ENCODE measurements at regions not wholly inside any gene's neighbourhood (a gene's known extent, or its start where the extent isn't known, plus 50 kb on each side); places are given as distances from the start of the nearest gene placed in this dataset.

DNA sequence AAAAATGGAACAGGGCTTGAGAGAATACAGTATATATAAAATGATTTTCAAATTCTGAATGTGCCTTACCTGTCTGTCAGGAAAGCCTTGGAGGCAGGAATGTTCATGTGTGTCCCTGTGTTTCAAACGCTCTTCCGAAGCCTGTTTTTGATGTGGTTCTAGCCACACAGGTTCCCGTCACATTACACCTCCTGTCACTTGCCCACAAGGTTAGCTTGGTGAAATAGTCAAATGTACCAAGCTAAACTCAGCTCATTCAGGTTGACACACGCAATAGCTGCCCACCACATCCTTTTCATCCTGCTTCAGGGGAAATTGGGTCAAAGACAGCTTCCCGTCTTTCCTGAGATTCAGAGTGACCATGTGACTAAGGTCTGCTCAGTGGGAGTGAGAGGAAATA, 574.0 kb downstream of the EFNB2 start:
- H3K9me3 ChIP-seq (ENCODE audit: control insufficient read depth, insufficient read depth, low read depth, low read length): no peaks in the 10 kb centered on the region
- H3K4me2 ChIP-seq (ENCODE audit: extremely low read depth, insufficient read depth, low read length): no peak overlapping the region
- no peak overlapping the region for H3K9ac ChIP-seq (ENCODE audit: insufficient read depth, low read length)
- no peaks in the 10 kb centered on the region for H4K20me1 ChIP-seq (ENCODE audit: control insufficient read depth, extremely low read depth, insufficient read depth, low read length)
- H3K4me1 ChIP-seq (ENCODE audit: control insufficient read depth, extremely low read depth, insufficient read depth, low read length): no peaks in the 10 kb centered on the region
- H3K36me3 ChIP-seq (ENCODE audit: control insufficient read depth, insufficient read depth, low read length): no peaks in the 10 kb centered on the region
- H3K27ac ChIP-seq (ENCODE audit: insufficient read depth, low read length): no peak overlapping the region
- DNase-seq (ENCODE audit: low read depth in 2 of 2): no peak
- no peaks in the 10 kb centered on the region for H3K27me3 ChIP-seq (ENCODE audit: control insufficient read depth, insufficient read depth, low read length)
- no peak overlapping the region for H2AFZ ChIP-seq (ENCODE audit: low read length)
- H3K79me2 ChIP-seq (ENCODE audit: control insufficient read depth, insufficient read depth, low read length): no peaks in the 10 kb centered on the region
- H3K4me3 ChIP-seq (replicated peaks in 1 of 4; ENCODE audit: control extremely low read depth in 1 of 4, insufficient read depth in 1 of 4, low read depth in 3 of 4, low read length in 4 of 4): no peak overlapping the region
- TF ChIP-seq EZH2 (IDR thresholded peaks at IDR 0.05; ENCODE audit: low read length, missing control alignments): no peak

DNA sequence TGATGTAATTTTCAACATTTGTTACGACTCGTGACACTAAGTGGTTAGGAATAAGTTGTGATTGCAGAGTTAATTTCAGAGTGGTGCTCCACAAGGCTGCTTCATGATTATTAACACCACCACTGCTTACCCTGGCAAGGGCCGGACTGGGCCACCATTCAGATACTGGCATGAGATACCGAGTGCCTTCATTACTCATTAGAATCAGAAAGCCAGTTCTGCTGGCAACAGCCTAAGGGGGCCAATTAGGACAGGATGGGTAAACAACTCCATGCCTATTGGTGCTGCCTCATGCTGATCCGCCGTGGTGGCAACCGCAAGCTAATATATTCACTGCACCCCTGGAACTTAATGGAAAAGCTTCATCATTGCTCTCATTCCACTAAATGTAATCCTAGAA, 575.1 kb downstream of the EFNB2 start:
- no peaks in the 10 kb centered on the region for H3K27me3 ChIP-seq (ENCODE audit: control insufficient read depth, insufficient read depth, low read length)
- H3K27ac ChIP-seq (ENCODE audit: insufficient read depth, low read length): no peak overlapping the region
- no peaks in the 10 kb centered on the region for H3K4me1 ChIP-seq (ENCODE audit: control insufficient read depth, extremely low read depth, insufficient read depth, low read length)
- no peak overlapping the region for H3K4me3 ChIP-seq (replicated peaks in 1 of 4; ENCODE audit: control extremely low read depth in 1 of 4, insufficient read depth in 1 of 4, low read depth in 3 of 4, low read length in 4 of 4)
- no peak overlapping the region for H2AFZ ChIP-seq (ENCODE audit: low read length)
- no peaks in the 10 kb centered on the region for H3K9me3 ChIP-seq (ENCODE audit: control insufficient read depth, insufficient read depth, low read depth, low read length)
- no peak overlapping the region for H3K9ac ChIP-seq (ENCODE audit: insufficient read depth, low read length)
- no peak overlapping the region for H3K4me2 ChIP-seq (ENCODE audit: extremely low read depth, insufficient read depth, low read length)
- no peak for DNase-seq (ENCODE audit: low read depth in 2 of 2)
- no peaks in the 10 kb centered on the region for H3K36me3 ChIP-seq (ENCODE audit: control insufficient read depth, insufficient read depth, low read length)
- H3K79me2 ChIP-seq (ENCODE audit: control insufficient read depth, insufficient read depth, low read length): no peaks in the 10 kb centered on the region
- TF ChIP-seq, protein P1, sequence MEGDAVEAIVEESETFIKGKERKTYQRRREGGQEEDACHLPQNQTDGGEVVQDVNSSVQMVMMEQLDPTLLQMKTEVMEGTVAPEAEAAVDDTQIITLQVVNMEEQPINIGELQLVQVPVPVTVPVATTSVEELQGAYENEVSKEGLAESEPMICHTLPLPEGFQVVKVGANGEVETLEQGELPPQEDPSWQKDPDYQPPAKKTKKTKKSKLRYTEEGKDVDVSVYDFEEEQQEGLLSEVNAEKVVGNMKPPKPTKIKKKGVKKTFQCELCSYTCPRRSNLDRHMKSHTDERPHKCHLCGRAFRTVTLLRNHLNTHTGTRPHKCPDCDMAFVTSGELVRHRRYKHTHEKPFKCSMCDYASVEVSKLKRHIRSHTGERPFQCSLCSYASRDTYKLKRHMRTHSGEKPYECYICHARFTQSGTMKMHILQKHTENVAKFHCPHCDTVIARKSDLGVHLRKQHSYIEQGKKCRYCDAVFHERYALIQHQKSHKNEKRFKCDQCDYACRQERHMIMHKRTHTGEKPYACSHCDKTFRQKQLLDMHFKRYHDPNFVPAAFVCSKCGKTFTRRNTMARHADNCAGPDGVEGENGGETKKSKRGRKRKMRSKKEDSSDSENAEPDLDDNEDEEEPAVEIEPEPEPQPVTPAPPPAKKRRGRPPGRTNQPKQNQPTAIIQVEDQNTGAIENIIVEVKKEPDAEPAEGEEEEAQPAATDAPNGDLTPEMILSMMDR (conservative IDR thresholded peaks at IDR 0.05 in 1 of 2, IDR thresholded peaks at IDR 0.05 in 1 of 2; ENCODE audit: low read depth in 1 of 2, low read length in 2 of 2): no peak
- no peak for TF ChIP-seq EZH2 (IDR thresholded peaks at IDR 0.05; ENCODE audit: low read length, missing control alignments)
- no peaks in the 10 kb centered on the region for H4K20me1 ChIP-seq (ENCODE audit: control insufficient read depth, extremely low read depth, insufficient read depth, low read length)

DNA sequence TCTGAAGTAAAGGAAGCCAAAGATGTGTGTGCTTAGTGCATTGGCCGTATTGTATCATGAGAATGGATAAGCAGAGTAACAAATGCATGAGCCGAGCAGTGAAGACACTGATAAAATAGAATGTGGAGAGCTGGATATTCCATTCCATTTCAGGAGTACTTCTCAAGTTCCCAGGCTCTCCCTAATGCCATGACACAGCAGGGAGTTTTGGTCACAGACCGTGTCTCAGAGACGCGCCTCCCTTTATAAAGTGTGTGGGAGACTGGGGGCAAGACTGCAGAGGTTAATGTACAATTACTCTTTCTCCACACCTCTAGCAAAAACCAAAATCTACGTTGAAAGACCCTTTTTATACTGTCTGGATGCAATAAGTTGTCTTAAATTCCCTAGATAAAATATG, 575.6 kb downstream of the EFNB2 start:
- Histone ChIP-seq H3K36me3 (ENCODE audit: control insufficient read depth, insufficient read depth, low read length) (no peaks in the 10 kb centered on the region), H3K4me2 (ENCODE audit: extremely low read depth, insufficient read depth, low read length) (no peak overlapping the region), H2AFZ (ENCODE audit: low read length) (no peak overlapping the region), H3K27me3 (ENCODE audit: control insufficient read depth, insufficient read depth, low read length) (no peaks in the 10 kb centered on the region), H3K27ac (ENCODE audit: insufficient read depth, low read length) (no peak overlapping the region), H3K4me1 (ENCODE audit: control insufficient read depth, extremely low read depth, insufficient read depth, low read length) (no peaks in the 10 kb centered on the region), H3K79me2 (ENCODE audit: control insufficient read depth, insufficient read depth, low read length) (no peaks in the 10 kb centered on the region), H3K9ac (ENCODE audit: insufficient read depth, low read length) (no peak overlapping the region), H3K9me3 (ENCODE audit: control insufficient read depth, insufficient read depth, low read depth, low read length) (no peaks in the 10 kb centered on the region), H3K4me3 (replicated peaks in 1 of 4; ENCODE audit: control extremely low read depth in 1 of 4, insufficient read depth in 1 of 4, low read depth in 3 of 4, low read length in 4 of 4) (no peak overlapping the region), H4K20me1 (ENCODE audit: control insufficient read depth, extremely low read depth, insufficient read depth, low read length) (no peaks in the 10 kb centered on the region)
- no peak for TF ChIP-seq EZH2 (IDR thresholded peaks at IDR 0.05; ENCODE audit: low read length, missing control alignments)
- TF ChIP-seq, protein P1 (conservative IDR thresholded peaks at IDR 0.05 in 1 of 2, IDR thresholded peaks at IDR 0.05 in 1 of 2; ENCODE audit: low read depth in 1 of 2, low read length in 2 of 2): no peak
- DNase-seq (ENCODE audit: low read depth in 2 of 2): no peak
